PC-9 (cell line): ENCODE measurements at regions not wholly inside any gene's neighbourhood (a gene's known extent, or its start where the extent isn't known, plus 50 kb on each side); places are given as distances from the start of the nearest gene placed in this dataset.

Source experiments
- BruUV-seq: library from RNA; stranded (reverse); fragments of 400-500 nt; replicated peaks from 2 replicates; lab custom pipeline; 2021; lab: Mats Ljungman, UMichigan
- CTCF ChIA-PET: fragments of 300-600 bp; sonication (Branson Sonifier 250); formaldehyde crosslinking; loops from one replicate; lab custom pipeline; 2022; ENCODE audit warnings: antibody characterized with exemption; lab: Charles Lee
- POLR2A ChIA-PET: fragments of 300-600 bp; sonication (Branson Sonifier 250); formaldehyde crosslinking; loops from one replicate; lab custom pipeline; 2022; ENCODE audit warnings: antibody characterized with exemption; ENCODE audit not compliant: unreplicated experiment; lab: Charles Lee
- DNase-seq, 2 experiments: peaks; one replicate each; pipeline versions ENCODE4 v3.0.0 to v3.0.0-alpha.2; 2015 to 2022; ENCODE audit warnings: mixed read lengths in 1 of 2
- H2AFZ ChIP-seq: fragments of 200-600 bp; sonication (generic); 2 replicates; pipeline ENCODE4 v1.8.1; 2017; ENCODE audit warnings: antibody characterized with exemption
- H3F3A ChIP-seq: fragments of 200-600 bp; sonication (generic); 2 replicates; pipeline ENCODE4 v1.8.1; 2017; ENCODE audit warnings: antibody characterized with exemption, mild to moderate bottlenecking, low read depth; ENCODE audit not compliant: insufficient read depth
- H3K27ac ChIP-seq: fragments of 200-600 bp; sonication (generic); 2 replicates; pipeline ENCODE4 v1.6.1; 2016; ENCODE audit warnings: mixed run types
- H3K27me3 ChIP-seq: fragments of 200-600 bp; sonication (generic); 2 replicates; pipeline ENCODE4 v1.6.1; 2016; ENCODE audit warnings: low read depth, mixed run types; ENCODE audit not compliant: insufficient read depth
- H3K36me3 ChIP-seq: fragments of 200-600 bp; sonication (generic); 2 replicates; pipeline ENCODE4 v1.6.1; 2016; ENCODE audit warnings: low read depth, mixed run types
- H3K4me1 ChIP-seq: fragments of 200-600 bp; sonication (generic); replicated peaks from 2 replicates; pipeline ENCODE4 v1.6.1; 2016; ENCODE audit warnings: mixed run types; ENCODE audit not compliant: insufficient read depth
- H3K4me2 ChIP-seq: fragments of 200-600 bp; sonication (generic); 2 replicates; pipeline ENCODE4 v1.6.1; 2017; ENCODE audit warnings: mixed run types
- H3K4me3 ChIP-seq: fragments of 200-600 bp; sonication (generic); 2 replicates; pipeline ENCODE4 v1.6.1; 2016; ENCODE audit warnings: mixed run types
- H3K79me2 ChIP-seq: fragments of 200-600 bp; sonication (generic); 2 replicates; pipeline ENCODE4 v1.6.1; 2017; ENCODE audit warnings: low read depth, mixed run types
- H3K9me2 ChIP-seq: fragments of 200-600 bp; sonication (generic); 2 replicates; pipeline ENCODE4 v1.8.1; 2017; ENCODE audit warnings: mild to moderate bottlenecking; ENCODE audit not compliant: insufficient read depth
- H3K9me3 ChIP-seq: fragments of 200-600 bp; sonication (generic); 2 replicates; pipeline ENCODE4 v1.8.1; 2016; ENCODE audit warnings: low read depth; ENCODE audit not compliant: insufficient read depth
- H4K20me1 ChIP-seq: fragments of 200-600 bp; sonication (generic); 2 replicates; pipeline ENCODE4 v1.8.1; 2017; ENCODE audit not compliant: insufficient read depth
- CTCF ChIP-seq: fragments of 200-600 bp; sonication (generic); conservative IDR thresholded peaks from 2 replicates; pipeline ENCODE4 v1.6.1; 2017; ENCODE audit warnings: mixed run types, antibody characterized with exemption, mild to moderate bottlenecking, moderate library complexity
- EZH2 ChIP-seq: fragments of 200-600 bp; sonication (generic); IDR thresholded peaks from 2 replicates; pipeline ENCODE4 v1.8.0; 2017; ENCODE audit warnings: antibody characterized with exemption, low read depth
- intact Hi-C: fragments of 100-400 bp; cut with micrococcal nuclease; formaldehyde crosslinking; loops from one replicate; pipeline ENCODE4 v1.10.0; 2022; ENCODE audit not compliant: unreplicated experiment

DNA sequence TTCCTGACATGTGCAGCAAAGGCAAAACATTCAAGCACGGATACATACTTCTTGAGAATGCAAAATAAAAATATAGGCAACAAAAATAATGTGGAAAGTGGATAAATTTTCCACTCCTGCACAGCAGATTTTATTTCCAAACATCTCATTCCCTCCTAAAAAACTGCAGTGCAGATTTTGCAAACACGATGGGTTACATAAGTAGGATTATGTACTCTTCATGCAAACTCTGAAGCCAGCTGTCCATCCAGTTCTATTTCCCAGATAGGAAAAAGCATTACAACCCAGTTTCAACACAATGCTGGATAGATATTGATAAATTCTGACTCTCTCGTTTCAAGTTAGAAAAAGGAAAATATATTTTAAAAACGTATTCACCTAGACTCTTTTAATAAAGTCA is 52.7 kb upstream of the CCNG1 start:
- no peak overlapping the region for H3K27ac ChIP-seq
- no TSS peak for BruUV-seq
- H3K36me3 ChIP-seq = no peaks in the 10 kb centered on the region
- H3K4me2 ChIP-seq = no peak overlapping the region
- H3K4me3 ChIP-seq = no peak overlapping the region
- H3K79me2 ChIP-seq = no peaks in the 10 kb centered on the region
- no peaks in the 10 kb centered on the region for H3K27me3 ChIP-seq
- intact Hi-C loops = no loop called here
- TF ChIP-seq EZH2 (no peak), CTCF (no peak)
- H3F3A ChIP-seq = peaks cover 7% of the 10 kb centered on the region; the same call in 1 of the 2 replicates
- H3K4me1 ChIP-seq = peaks cover 7% of the 10 kb centered on the region
- DNase-seq = no peak
- no peak overlapping the region for H2AFZ ChIP-seq
- no peaks in the 10 kb centered on the region for H4K20me1 ChIP-seq
- CTCF ChIA-PET = no interaction called here
- H3K9me2 ChIP-seq = no peaks in the 10 kb centered on the region
- no peaks in the 10 kb centered on the region for H3K9me3 ChIP-seq
- POLR2A ChIA-PET = no interaction called here

DNA sequence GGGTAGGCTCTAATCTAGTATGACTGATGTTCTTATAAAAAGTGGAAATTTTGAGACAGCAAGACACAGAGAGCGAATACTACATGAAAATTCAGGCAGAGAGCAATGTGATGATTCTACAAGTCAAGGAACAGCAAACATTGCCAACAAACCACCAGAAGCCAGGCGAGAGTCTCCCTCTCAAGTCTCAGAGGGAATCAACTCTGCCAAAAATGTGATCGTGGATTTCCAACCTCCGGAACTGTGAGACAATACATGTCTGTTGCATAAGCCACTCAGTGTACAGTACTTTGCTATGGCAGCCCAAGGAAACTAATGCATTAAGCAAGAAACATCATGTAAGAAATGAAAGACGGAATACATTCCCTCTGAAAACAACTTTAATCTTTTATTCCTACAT is 52.1 kb upstream of the CCNG1 start:
- no peaks in the 10 kb centered on the region for H3K9me2 ChIP-seq
- H3F3A ChIP-seq = peaks cover 1% of the 10 kb centered on the region; the same call in 1 of the 2 replicates
- no peaks in the 10 kb centered on the region for H3K9me3 ChIP-seq
- intact Hi-C loops = no loop called here
- ChIA-PET CTCF (no interaction called here), POLR2A (no interaction called here)
- no TSS peak for BruUV-seq
- H3K79me2 ChIP-seq = no peaks in the 10 kb centered on the region
- no peak for DNase-seq
- H3K36me3 ChIP-seq = no peaks in the 10 kb centered on the region
- H3K4me2 ChIP-seq = no peak overlapping the region
- no peak for TF ChIP-seq CTCF
- TF ChIP-seq EZH2 = no peak
- H3K27ac ChIP-seq = no peak overlapping the region
- H3K4me1 ChIP-seq = peaks cover under 1% of the 10 kb centered on the region; the same call in 1 of the 2 replicates
- no peaks in the 10 kb centered on the region for H3K27me3 ChIP-seq
- no peak overlapping the region for H2AFZ ChIP-seq
- no peak overlapping the region for H3K4me3 ChIP-seq
- H4K20me1 ChIP-seq = no peaks in the 10 kb centered on the region

DNA sequence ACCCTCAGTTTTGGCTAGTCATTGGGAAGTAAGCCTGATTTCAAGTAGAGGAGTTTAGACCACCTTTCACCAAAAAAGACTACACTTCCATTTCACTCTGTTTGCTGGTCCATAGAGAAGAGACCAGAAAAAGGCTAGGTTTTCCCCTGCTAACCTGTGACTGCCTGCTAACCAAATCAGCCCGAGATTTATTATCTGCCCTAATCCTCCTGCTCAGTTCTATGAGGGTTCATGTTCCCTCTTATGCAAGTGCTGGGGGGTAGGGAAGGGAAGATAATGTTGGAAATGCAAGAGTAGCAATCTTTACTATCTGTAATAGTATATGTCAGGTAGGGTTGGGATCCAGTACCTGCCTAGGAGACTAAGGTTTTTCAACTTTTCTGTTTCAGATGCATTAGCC is 51.6 kb upstream of the CCNG1 start:
- CTCF ChIA-PET = no interaction called here
- BruUV-seq = no TSS peak
- POLR2A ChIA-PET = no interaction called here
- Histone ChIP-seq H3K27ac (no peak overlapping the region), H3K36me3 (no peaks in the 10 kb centered on the region), H3K79me2 (no peaks in the 10 kb centered on the region), H2AFZ (no peak overlapping the region), H4K20me1 (no peaks in the 10 kb centered on the region), H3F3A (no peaks in the 10 kb centered on the region), H3K9me3 (no peaks in the 10 kb centered on the region), H3K4me1 (no peaks in the 10 kb centered on the region), H3K9me2 (no peaks in the 10 kb centered on the region), H3K4me2 (no peak overlapping the region), H3K27me3 (no peaks in the 10 kb centered on the region), H3K4me3 (no peak overlapping the region)
- DNase-seq = no peak
- TF ChIP-seq CTCF (no peak), EZH2 (no peak)
- intact Hi-C loops = no loop called here
